T follicular helper cell (primary cell): ENCODE measurements at regions not wholly inside any gene's neighbourhood (a gene's known extent, or its start where the extent isn't known, plus 50 kb on each side); places are given as distances from the start of the nearest gene placed in this dataset.
"Not testable (repeated sequence)": the region's sequence is repeated elsewhere in the genome, so short reads cannot be mapped to it uniquely, and the experiment has no call there.

Experiments used
- DNase-seq: peaks from one replicate; pipeline ENCODE4 v3.0.0-alpha.2; 2020; ENCODE audit warnings: low read depth

DNA sequence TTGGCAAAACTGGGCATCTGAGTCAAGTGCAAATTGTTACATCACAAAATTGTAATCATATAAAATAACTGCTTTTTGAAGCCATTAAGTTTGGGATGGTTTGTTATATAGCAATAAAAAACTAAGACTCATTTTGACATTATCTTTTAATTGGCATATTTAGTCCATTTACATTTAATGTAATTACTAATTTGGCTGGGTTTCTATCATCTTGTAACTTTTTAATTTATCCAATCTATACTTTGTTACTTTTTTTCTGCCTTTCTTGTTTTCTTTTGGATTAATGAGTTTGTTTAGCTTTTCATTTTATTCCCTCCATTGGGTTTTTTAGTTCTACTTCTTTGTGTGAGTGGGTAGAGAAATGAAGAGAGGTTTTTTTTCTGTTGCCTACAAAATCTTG is 76.3 kb downstream of the DRAM2 start:
- no peak for DNase-seq

DNA sequence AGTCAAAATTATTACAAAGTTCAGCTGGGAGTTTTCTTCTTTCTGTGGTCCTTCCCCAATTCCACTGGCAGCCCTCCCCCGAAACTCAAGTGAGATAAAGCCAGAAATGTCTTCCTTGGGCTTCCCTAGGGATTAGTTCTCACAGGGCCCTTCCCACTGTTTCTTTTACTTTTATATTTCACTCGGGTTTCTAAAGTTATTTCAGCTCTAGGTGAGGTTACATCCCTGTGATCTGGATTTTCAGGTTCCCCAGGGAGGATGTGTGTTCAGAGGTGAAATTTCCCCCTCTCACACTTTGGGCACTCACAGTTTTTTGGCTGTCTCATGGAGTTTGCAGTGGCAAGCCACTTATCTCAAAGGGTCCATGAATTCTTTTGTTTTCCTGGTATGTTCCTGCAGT is 77.3 kb downstream of the DRAM2 start:
- no peak for DNase-seq

DNA sequence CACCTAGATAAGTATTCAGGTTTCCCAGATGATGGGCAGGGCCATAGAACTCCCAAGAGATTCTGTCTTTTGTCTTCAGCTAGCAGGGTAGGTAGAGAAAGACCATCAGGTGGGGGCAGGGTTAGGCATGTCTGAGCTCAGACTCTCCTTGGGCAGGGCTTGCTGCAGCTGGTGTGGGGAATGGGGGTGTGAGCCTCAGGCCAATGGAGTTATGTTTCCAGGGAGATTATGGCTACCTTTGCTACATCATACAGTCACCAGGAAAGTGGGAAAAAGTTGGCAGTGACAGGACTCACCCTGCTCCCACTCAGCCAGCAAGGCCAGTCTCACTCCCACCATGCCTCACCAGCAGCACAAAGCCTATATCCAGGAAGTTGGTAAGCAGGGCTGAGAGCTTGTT is 77.8 kb downstream of the DRAM2 start:
- DNase-seq: no peak

- DNase-seq: no peak
Observed at GRCh38 chr1:111054656-111055055, 85.2 kb downstream of the DRAM2 start.

DNA sequence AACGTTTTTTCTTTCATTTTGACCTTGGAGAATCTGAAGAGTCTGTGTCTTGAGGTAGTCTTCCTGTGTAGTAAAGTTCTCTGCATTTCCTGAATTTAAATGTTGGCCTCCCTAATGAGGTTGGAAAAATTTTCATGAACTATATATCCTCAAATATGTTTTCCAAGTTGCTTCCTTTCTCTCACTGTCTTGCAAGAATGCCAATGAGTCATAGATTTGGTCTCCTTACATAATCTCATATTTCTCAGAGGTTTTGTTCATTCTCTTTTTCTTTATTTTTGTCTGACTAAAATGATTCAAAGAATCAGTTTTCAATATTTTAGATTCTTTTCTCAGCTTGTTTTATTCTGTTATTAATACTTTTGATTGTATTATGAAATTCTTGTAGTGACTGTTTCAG is 87.6 kb downstream of the DRAM2 start:
- DNase-seq: no peak

- not testable (repeated sequence) for DNase-seq
Observed at GRCh38 chr1:111048253-111048652, 84.5 kb upstream of the LRIF1 start.

GRCh38 chr1:111045033-111045722 is 81.5 kb upstream of the LRIF1 start:
- DNase-seq: no peak

- DNase-seq: peak; percentile 19
Observed at GRCh38 chr1:111032295-111032897, 68.7 kb upstream of the LRIF1 start.

- DNase-seq: peak; percentile 26
Observed at GRCh38 chr1:111030590-111030989, 66.9 kb upstream of the LRIF1 start.

DNA sequence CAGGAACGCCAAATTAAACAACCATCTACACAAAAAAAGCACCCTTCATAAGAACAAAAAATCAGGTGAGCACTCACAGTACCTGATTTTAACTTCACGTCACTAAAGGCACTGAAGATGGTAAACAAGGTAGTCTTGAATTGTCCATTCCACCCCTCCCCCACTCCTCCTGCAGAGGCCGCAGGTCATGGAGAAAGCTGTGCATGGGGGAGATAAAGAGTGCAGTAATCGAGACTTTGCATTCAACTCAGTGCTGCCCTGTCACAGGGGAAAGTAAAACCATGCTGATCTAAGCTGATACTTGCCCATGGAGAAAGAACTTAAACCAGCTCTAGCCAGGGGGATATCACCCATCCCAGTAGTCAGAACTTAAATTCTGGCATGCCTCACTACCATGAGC is 61.4 kb upstream of the LRIF1 start:
- no peak for DNase-seq

- DNase-seq: no peak
Observed at GRCh38 chr1:111015222-111015621, 51.5 kb upstream of the LRIF1 start.
